ENCODE measurements at regions not wholly inside any gene's neighbourhood (a gene's known extent, or its start where the extent isn't known, plus 50 kb on each side); places are given as distances from the start of the nearest gene placed in this dataset.

DNA sequence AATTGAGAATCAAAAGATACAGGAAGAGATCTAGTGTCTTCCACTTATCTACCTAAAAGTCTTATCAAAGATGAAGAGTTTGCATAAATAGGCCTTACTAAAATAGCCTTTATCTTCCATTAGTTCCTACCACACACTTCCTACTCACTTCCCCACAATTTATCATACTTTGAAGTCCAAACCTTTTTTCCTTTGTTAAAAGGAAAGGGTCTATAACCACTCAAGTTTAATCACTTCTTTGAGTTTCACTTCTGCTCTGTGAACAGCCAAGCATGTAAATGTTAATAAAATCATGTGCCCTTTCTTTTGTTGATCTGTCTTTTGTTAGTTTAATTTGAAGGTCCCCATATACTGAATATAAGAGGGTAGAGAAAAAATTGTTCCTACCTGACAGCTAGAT is 114.5 kb downstream of the PHLDA1 start:
- no peak for ATAC-seq
- TF ChIP-seq GLIS3 (CRISPR knock-in tag; IDR thresholded peaks at IDR 0.05) (no peak), OSR1 (CRISPR knock-in tag; IDR thresholded peaks at IDR 0.05) (no peak), ZNF565 (CRISPR knock-in tag; conservative IDR thresholded peaks at IDR 0.05; ENCODE audit: low read depth) (no peak), TCF4 (CRISPR knock-in tag; IDR thresholded peaks at IDR 0.05; ENCODE audit: borderline replicate concordance) (no peak), ARNTL (CRISPR knock-in tag; IDR thresholded peaks at IDR 0.05; ENCODE audit: borderline replicate concordance, low read depth) (no peak), ESRRG (CRISPR knock-in tag; IDR thresholded peaks at IDR 0.05) (no peak), ZC3H10 (CRISPR knock-in tag; IDR thresholded peaks at IDR 0.05) (no peak), ZFP3 (CRISPR knock-in tag; IDR thresholded peaks at IDR 0.05) (no peak), BACH2 (CRISPR knock-in tag; IDR thresholded peaks at IDR 0.05; ENCODE audit: borderline replicate concordance) (no peak), ZNF70 (CRISPR knock-in tag; IDR thresholded peaks at IDR 0.05) (no peak), CREB5 (CRISPR knock-in tag; IDR thresholded peaks at IDR 0.05; ENCODE audit: low read depth) (no peak), ZNF8 (CRISPR knock-in tag; IDR thresholded peaks at IDR 0.05) (no peak), ZFP30 (CRISPR knock-in tag; IDR thresholded peaks at IDR 0.05) (no peak), TSHZ2 (CRISPR knock-in tag; IDR thresholded peaks at IDR 0.05) (no peak), CSDC2 (CRISPR knock-in tag; IDR thresholded peaks at IDR 0.05) (no peak), RARB (CRISPR knock-in tag; IDR thresholded peaks at IDR 0.05) (no peak), SNAI2 (CRISPR knock-in tag; IDR thresholded peaks at IDR 0.05) (no peak)
- TF ChIP-seq, protein P1, sequence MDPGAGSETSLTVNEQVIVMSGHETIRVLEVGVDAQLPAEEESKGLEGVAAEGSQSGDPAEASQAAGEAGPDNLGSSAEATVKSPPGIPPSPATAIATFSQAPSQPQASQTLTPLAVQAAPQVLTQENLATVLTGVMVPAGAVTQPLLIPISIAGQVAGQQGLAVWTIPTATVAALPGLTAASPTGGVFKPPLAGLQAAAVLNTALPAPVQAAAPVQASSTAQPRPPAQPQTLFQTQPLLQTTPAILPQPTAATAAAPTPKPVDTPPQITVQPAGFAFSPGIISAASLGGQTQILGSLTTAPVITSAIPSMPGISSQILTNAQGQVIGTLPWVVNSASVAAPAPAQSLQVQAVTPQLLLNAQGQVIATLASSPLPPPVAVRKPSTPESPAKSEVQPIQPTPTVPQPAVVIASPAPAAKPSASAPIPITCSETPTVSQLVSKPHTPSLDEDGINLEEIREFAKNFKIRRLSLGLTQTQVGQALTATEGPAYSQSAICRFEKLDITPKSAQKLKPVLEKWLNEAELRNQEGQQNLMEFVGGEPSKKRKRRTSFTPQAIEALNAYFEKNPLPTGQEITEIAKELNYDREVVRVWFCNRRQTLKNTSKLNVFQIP (CRISPR knock-in tag; IDR thresholded peaks at IDR 0.05; ENCODE audit: borderline replicate concordance, low read depth): no peak
- TF ChIP-seq, protein P2, sequence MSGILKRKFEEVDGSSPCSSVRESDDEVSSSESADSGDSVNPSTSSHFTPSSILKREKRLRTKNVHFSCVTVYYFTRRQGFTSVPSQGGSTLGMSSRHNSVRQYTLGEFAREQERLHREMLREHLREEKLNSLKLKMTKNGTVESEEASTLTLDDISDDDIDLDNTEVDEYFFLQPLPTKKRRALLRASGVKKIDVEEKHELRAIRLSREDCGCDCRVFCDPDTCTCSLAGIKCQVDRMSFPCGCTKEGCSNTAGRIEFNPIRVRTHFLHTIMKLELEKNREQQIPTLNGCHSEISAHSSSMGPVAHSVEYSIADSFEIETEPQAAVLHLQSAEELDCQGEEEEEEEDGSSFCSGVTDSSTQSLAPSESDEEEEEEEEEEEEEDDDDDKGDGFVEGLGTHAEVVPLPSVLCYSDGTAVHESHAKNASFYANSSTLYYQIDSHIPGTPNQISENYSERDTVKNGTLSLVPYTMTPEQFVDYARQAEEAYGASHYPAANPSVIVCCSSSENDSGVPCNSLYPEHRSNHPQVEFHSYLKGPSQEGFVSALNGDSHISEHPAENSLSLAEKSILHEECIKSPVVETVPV (CRISPR knock-in tag; IDR thresholded peaks at IDR 0.05): no peak
- TF ChIP-seq, protein P3, sequence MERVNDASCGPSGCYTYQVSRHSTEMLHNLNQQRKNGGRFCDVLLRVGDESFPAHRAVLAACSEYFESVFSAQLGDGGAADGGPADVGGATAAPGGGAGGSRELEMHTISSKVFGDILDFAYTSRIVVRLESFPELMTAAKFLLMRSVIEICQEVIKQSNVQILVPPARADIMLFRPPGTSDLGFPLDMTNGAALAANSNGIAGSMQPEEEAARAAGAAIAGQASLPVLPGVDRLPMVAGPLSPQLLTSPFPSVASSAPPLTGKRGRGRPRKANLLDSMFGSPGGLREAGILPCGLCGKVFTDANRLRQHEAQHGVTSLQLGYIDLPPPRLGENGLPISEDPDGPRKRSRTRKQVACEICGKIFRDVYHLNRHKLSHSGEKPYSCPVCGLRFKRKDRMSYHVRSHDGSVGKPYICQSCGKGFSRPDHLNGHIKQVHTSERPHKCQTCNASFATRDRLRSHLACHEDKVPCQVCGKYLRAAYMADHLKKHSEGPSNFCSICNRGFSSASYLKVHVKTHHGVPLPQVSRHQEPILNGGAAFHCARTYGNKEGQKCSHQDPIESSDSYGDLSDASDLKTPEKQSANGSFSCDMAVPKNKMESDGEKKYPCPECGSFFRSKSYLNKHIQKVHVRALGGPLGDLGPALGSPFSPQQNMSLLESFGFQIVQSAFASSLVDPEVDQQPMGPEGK (CRISPR knock-in tag; IDR thresholded peaks at IDR 0.05; ENCODE audit: borderline replicate concordance): no peak

DNA sequence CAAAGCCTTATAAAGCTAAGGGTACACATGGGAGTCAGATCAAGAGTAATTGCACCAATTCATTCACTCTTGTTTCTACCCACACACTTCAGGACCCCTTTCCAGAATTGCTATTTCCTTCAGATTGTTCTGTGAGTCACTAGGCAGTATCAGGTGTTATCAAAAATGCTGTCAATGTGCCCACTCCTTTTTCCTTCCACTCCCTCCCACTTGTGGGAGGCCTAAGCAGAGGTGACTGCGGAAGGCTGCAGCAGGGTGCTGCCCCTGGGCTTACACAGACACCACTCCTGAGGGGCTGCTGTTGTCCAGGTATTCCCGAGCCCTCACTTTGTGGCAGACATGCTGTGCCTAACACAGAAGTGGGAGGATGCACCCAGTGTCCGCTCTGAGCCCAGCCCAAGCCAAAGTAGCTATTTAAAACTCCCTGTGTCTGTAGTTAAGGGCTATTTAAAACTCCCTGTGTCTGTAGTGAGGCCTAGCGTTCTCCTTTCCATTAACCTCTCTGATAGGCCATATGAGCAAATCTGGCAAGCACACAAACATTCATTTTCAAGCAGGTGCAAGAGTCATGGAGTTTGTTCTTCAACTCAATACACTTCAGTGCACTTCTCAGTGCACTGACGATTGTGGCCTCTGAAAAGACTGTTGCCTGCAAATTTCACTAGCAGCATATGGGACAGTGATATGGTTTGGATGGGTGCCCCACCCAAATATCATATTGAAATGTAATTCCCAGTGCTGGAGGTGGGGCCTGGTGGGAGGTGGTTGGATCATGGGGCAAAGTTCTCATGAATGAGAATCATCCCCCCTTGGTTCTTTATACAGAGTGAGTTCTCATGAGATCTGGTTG is 117.8 kb downstream of the PHLDA1 start:
- ATAC-seq: no peak
- TF ChIP-seq TCF4 (CRISPR knock-in tag; IDR thresholded peaks at IDR 0.05; ENCODE audit: borderline replicate concordance) (no peak), ZNF565 (CRISPR knock-in tag; conservative IDR thresholded peaks at IDR 0.05; ENCODE audit: low read depth) (no peak), GLIS3 (CRISPR knock-in tag; IDR thresholded peaks at IDR 0.05) (no peak), ZC3H10 (CRISPR knock-in tag; IDR thresholded peaks at IDR 0.05) (no peak), CSDC2 (CRISPR knock-in tag; IDR thresholded peaks at IDR 0.05) (no peak), ZFP3 (CRISPR knock-in tag; IDR thresholded peaks at IDR 0.05) (no peak), SNAI2 (CRISPR knock-in tag; IDR thresholded peaks at IDR 0.05) (no peak), ZNF8 (CRISPR knock-in tag; IDR thresholded peaks at IDR 0.05) (no peak)

Data from SK-N-SH treated with all-trans-retinoic acid at 6 μM for 48 hours (cell line).